CD4-positive, alpha-beta T cell treated with Interleukin-17A for 4 hours (primary cell): ENCODE measurements at regions not wholly inside any gene's neighbourhood (a gene's known extent, or its start where the extent isn't known, plus 50 kb on each side); places are given as distances from the start of the nearest gene placed in this dataset.

Source experiments
- DNase-seq: peaks from one replicate; pipeline ENCODE4 v3.0.0-alpha.2; 2020; ENCODE audit warnings: mixed read lengths

DNA sequence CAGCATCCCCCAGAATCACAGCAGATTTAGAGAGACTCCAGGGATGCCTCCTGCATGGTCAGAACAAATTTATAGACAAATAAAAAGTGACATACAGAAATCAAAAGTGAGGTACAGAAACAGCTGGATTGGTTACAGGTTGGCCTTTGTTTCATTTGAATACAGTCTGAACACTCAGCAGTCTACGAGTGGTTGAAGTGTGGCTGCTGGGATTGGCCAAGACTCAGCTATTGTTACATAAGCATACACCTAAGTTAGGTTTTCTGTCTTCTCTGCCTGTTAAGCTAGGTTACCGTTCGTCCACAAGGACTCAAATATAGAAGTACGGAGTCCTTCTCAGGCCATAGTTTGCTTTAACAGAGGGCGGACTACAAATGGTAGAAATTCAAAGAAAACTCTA, 262.4 kb upstream of the SLC14A2 start:
- no peak for DNase-seq

DNA sequence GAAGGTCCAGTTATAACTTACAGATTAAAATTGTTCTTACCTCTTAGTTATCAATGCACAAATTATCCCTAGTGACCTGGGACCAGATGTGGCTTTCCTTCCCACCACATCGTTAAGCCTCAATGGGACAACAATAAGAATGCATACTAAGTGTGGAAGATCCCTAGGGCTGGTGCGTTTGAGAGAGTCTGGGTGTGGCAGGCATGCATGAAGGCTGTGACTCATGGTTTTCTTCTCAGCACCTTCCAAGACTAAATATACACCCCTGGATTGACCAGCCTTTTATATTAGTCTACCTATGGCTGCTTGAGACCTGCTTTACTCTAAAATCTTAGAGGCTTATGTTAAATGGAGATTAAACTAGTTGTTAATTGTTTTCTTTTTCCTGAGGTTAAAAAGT, 261.7 kb upstream of the SLC14A2 start:
- DNase-seq: no peak

DNA sequence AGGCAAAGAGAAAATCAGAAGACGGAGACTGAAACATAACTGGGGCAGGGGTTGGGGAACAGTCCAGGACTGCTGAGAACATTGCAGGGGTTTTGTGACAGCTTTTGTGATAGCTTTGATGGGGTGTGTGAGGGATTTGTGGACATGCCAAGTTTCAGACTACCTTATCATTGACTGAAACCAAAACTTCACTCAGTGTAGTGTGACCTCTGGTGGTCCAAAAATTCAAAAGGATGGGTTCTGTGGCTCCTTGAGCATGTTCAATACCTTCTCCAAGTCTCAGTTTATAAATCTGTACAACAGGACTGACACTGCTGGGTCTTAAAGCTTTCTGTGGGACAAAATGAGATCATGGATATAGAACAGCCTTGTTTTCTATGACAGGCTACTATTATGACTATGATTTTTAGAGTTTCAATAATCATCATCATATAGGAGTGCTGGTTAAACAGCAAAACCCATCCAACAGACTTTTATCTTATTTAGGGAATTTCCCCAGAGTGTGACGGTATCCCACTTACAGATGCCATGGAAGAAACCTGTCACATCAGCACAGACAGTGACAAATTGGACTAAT, 259.2 kb upstream of the SLC14A2 start:
- DNase-seq: no peak

DNA sequence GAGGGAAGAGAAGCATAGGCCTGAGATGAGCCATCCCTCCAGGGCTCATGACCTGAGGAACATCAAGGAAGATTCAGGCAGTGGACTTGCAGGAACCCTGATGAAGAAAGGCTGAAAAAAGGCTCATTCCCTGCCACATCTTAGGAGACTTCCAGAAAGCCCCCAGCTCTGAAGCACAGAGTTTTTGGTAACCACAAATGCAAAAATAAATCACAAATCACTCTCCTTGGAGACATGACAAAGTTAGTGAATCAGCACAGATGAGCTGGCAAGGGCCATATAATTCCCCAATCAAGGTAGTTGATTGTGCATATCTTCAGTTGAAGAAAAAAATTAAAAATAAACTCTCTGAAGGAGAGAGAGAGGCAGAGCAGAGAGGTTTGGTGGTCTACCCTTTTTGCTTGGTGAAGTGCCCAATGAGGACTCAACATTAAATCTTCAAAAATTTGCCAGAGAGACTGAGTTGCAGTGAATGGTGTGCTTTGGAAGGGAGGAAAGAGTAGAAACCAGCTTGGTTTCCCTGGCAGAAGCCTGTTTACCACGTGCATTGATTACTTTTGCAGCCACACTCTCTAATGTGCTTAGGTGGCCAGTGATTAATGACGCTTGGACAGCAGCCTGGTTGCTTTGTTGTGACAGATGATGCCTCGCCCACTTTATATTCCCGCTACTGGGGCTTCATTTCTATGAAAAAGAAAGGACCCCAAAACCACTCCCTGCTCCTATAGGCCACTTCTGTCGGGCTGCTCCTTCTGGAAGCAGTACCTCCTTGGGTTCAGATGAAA, 257.4 kb upstream of the SLC14A2 start:
- DNase-seq: no peak

DNA sequence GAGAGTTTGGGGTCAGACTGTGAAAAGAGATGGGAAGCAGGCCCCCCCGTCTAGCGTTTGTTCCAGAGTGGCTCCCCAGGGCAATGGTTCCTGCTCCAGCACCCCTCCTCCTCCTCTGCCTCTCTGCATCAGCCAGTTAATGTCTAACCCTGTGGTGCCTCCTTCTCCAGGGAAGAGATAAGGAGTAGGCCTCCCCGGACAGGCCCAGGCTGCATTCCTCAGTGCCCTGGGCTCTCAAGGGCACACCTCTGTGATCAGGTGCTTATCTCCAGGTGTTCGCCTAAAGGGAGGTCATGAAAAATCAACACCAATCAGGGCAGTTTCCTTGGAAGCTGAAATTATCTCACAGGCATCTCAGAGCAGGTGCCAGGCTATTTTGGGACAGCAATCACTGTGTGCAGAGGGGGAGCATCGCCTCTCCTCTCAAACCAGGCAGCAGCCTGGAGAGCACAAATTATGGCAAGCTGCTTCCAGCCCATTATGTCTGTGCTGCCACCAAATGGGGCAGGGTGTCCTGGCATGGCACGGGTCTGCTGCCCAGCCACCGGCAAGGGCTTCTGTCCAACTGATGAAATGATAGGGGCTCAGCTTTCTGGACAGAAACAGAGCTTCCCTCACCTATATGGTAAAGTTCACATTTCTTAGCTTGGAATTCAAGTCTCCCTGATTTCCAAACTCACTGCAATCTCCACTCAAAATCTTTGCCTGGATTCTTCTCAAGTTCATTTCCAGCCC, 255.8 kb upstream of the SLC14A2 start:
- DNase-seq: no peak

DNA sequence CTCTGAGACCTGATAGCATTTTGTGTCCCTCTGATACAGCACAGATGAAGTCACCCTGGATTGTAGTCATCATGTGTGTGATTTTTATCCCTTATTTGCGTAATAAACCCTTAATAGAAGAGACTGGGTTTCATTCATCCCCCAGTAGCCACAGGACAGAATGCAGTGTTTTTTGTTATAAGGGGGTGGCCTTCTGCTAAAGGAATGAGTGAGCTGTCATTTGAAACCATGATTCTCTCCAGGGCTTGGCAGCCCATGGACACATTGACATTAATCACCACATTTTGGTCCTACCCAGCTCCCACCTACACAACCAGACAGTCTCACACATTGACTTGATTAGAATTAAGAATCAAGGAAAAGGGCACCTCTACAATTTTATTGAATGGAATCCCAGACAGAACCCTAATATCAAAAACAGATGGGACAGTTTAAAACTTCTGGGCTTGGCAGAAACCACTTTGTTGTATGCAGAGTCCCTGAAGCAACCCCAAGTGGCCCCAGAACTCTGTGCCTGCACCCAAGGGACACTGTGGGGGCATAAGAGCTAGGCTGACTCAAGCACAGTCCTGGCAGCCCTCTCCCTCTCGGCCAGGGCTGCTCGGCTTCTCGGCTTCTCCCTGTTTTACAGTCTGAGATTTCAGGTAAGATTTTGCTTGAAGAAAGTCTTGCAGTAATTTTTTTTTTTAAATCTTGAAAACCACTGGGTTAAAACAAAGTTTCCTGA, 254.0 kb upstream of the SLC14A2 start:
- DNase-seq: no peak

DNA sequence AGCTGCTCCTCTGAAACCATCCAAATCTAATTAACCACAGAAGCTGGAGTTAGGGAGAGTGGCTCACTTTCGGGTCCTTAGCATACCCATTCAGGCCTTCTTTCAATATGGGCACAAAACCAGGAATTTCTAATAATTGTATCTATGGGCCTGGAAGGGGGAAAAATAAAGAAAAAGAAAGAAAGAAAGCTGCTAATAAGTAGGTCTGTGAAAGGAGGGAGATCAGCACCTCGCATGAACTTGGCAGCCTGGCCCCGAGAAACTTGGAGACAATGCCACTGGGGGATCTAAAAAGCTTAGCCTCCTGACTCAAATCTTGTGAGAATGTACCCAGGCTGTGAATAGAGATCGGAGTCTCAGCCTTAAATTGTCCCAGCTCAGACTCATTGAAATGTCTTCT, 252.1 kb upstream of the SLC14A2 start:
- DNase-seq: no peak

DNA sequence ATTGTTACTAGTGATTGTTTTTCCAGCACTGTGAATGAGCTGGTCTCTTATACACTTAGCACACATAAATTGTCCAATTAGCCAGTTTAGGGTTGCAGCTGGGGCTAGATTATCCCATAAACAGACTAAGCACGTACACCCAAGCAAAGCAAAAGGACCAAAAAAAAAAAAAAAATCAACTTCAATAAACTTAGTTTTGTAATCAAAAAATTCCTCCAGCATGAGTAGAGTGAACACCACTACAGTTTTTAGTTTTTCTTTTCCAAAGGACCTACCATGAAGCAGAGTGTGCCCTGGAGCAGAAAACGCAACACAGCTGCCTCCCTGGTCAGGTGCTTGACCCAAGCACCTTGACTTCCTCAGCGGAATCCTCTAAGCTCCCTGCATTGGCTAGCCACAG, 249.4 kb upstream of the SLC14A2 start:
- DNase-seq: no peak

DNA sequence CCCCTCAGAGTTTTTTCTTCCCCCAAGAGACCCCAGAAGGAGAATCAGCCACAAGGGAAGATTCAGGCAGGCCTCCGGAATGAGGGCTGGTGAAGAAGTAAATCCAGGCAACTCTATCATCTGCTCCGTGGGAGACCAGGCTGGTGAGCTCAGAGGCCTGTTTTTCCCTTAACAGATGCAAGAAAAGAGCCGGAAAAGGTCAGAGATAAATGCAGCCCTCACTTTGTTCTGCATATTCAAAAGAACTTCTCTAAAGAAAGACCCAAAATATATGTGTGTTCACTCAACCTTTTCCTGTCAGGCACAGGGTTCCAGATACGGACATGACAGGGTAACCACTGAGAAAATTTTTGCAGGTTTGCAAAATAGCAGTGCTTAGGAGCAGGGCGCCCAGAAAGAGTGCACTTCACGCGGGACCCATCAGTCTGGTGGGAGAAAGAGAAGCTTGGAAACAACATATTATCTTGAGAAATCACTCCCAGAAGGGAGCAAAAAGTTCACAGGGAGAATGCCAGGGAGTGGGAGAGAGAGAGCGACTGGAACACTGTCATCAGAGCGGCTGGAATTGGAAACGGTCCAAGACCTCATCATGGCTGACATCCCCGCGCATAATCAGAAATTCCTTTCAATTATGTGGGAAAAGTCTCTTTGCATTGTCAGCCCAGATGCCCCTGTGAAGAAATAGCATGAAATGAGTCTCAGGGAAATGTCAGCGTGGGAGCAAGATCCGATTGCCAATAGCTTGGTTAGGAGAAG, 244.8 kb upstream of the SLC14A2 start:
- DNase-seq: no peak

DNA sequence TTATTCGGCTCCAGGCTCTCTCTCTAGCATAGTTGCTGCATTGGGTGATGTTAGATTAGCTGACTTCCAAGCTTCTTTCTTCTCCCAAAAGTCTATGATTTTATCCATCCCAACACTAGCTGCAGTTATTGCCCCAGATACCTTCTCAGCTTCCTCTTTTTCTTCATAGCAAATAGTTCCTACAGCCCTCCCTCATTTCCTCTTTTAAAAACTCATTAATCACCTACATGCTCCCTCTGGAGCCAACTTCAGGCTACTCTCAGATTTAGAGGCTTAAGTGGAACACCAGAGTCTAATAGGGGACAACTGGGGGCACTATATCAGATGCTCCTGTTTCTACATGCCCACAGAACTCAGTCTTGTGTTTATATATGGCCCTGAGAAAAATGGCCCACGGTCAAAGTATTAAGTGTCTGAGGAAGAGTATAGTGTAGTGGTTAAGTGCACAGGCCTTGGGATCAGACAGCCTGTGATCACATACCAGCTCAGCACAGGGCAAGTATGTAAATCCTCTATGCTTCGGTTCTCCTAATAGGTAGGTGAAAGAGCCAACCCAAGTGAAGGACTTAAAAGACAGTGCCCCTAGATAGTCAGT, 241.9 kb upstream of the SLC14A2 start:
- DNase-seq: no peak

DNA sequence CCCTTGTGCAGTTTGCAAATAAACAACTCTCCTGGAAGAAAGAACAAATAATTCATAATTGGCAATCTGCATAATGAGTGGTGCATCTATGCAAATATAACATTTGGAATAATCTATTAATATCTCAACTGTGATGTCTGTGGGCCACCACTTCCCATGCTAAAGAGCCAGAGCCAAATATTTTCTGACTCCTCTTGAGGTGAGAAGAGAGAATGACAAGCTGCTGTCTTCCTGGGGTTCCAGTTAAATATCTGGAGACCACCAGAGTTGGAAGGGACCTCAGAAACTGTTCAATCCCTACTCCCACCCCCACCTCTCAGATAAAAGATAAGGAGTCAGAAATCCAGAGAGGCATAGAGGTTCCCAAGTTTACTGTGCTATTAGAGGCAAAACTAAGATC, 241.0 kb upstream of the SLC14A2 start:
- no peak for DNase-seq

DNA sequence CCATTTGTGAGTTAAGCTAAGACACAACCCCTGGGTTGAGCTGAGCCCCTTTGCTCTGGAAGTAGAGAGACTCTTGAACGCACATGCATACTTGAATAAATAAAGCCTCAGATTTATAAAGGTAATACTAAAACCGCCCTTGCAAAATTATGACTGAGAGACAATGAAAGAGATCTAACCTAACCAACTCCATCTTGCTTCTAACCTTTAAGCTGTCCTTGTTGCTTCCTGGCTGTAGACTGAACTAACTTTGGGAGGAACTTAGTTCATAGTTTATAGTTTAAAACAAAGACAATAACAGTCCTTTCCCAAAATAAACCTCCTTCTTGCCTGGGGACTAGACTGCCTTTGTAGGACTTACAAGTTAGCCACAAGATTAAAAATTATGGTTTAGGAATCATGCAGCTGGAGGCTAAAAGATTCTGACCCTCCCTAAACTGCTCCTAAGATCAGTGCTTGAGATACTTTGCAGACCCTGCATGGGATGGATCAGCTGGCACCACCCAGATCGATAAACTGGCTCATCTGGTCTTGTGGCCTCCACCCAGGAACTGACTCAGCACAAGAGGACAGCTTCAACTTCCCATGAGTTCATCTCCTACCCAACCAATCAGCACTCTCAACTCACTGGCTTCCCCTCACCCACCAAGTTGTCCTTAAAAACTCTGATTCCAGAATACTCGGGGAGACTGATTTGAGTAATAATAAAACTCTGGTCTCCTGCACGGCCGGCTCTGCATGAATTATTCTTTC, 240.2 kb upstream of the SLC14A2 start:
- DNase-seq: no peak

DNA sequence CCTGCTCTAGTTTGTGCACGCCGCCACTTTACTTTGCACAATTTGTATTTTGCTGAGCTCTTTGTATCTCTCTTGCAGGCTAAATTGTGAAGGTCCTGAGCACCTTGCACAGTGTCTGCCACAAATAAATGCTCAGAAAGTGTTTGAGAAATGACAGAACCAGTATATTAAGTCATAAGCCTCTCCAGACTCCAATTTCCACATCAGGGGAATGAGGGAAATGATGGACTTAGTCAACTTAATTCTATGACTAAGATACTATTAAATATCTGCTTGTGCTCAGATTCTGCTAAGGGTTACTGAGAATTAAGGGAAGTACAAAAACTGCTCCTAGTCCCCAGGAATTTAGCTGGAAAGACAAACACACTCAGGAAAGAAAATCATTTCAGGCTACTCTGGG, 239.1 kb upstream of the SLC14A2 start:
- DNase-seq: no peak

DNA sequence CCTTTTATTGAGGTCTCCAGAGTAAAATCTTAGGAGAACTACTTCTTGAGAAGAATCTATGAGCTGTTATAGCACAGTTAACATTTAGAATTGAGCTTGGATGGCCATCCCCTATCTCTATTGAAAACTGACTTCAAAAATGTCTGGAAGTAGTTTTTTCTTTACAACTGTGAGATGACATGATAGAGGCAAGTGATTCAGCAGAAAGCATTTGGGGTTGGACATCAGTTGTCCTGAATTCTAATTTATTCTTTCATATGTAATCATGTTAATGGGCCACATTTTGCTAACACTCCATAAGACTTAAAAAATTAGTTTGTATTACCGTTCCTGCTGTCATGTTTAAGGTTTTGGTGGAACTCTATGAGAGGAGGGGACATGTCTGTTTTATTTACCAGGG, 237.0 kb upstream of the SLC14A2 start:
- DNase-seq: no peak

DNA sequence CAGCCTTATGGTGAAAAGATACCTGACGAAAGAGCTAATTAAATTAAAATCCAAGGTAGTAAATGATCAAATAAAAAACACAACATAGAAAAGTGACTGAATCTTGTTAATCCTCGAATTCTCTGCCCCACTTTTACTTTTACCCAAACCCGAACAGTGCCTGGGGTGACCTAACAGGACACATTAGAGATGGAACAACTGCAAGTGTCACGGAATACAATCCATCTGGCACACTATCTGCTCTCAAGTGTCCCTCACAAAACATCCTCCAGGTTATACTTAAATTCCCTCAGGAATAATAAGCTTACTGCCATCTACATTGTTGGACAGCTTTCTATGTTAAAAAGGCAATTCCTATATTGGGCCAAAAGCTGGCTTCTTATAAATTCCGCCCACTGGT, 236.3 kb upstream of the SLC14A2 start:
- DNase-seq: no peak

DNA sequence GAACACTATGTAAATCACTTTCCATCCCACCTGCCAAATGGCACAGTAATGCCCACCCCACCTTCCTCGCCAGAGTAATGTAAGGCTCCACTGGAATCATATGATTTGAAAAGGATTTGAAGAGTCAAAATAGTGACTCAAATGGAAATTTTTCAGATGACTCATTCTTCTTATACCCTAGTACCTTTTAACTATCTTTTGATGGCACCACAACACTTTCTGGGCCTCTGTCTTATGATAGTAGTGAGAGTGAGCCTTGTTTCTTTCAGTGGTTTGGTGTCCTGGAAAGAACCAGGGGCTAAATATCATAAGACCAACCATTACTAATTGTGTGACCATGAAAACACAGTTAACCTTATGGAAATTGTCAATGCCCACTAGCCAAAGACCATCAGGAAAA, 235.4 kb upstream of the SLC14A2 start:
- DNase-seq: no peak

DNA sequence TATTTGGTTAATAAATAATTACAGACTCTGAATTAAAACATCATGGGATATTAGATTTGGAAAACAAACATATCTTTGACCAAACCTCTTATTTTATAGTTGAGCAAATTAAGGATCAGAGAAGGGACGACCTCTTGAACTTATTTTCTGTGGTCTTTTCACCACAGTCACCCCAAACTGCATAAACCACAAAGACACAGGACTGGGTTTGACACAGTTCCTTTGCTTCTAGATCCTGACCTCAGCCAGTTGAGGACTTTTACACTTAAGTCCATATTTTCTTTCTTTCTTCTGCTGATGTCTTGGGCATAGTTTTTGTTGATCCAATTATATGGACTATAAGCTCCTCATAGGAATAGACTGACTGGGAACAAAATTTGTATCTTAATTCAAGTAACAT, 234.0 kb upstream of the SLC14A2 start:
- DNase-seq: no peak

DNA sequence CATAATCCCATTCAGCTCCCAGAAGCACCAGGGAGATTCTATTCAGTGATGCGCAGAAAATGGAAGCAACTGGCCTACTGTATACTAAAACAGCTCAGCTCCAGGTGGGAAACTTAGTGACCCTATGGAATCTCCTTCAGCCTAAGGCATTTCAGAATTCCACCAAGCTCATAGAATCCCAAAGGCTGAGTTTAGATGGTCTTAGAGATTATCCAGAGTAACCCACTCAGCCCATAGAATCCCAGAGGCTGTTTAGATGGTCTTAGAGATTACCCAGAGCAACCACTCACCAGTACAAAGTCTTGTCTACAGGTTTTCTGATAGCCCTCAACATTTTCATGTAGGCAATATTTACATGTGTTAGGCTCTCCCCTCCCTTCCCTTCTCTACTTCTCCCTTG, 232.0 kb upstream of the SLC14A2 start:
- DNase-seq: no peak

DNA sequence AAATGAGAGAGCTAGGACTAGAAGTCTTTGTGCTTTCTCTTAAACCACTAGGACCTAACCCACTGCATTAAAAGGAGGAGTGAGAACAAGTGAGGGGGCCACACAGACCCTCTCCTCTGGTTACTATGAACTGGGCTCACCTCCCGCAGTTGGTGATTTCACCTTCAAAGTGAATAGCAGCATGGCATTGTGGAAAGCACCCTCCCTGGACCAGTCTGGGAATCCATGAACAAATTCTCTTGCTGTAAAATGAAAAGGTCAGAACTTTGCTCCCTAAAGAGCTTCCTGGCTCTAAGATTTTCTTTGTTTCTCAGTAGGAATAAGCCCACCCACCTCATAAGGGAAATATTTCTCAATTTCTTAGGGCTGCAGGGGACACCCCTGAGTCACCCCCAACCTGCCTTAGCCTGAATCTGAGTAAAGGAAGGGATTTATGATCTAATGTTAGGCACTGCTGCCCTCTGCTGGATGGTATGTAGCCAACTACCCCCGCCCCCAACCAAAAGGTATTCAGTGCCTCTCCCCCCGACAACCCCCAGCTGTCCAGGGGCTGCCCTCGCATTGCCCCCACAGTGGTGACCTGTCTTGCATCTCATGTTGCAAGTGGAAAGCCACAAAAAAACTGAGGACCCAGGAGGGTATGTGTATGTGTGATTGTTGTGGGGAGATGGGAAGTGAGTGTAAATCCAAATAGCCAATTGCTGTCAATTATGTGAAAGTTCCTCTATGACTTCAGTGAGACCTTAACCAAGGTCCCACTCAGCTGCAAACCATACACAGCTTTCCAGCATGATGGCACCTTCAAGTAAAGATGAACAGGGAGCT, 230.9 kb upstream of the SLC14A2 start:
- DNase-seq: peak; percentile 27

DNA sequence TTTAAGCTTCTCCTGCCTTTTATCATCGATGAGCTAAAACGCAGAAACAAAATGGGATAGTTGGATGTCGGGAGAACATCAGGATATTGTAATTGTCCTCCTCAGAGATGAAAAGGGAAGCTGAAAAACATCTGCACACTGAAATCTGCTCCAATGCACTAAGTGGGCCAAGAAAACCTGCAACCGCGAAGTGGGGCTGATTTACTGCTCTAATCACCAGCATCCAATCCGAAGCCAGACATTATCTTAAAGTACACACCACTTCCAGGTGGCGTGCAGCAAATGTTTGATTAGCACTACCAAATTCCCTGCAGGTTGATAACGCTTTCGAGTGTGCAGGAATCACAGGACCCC, 230.3 kb upstream of the SLC14A2 start:
- DNase-seq: no peak
